ENCODE measurements at regions not wholly inside any gene's neighbourhood (a gene's known extent, or its start where the extent isn't known, plus 50 kb on each side); places are given as distances from the start of the nearest gene placed in this dataset.

- Histone ChIP-seq H3K4me1 (no peaks in the 10 kb centered on the region), H3K27me3 (no peaks in the 10 kb centered on the region), H3K27ac (no peak overlapping the region), H3K36me3 (ENCODE audit: low read depth, missing control alignments) (no peaks in the 10 kb centered on the region), H3K9me3 (no peaks in the 10 kb centered on the region), H3K4me3 (no peak overlapping the region)
- TF ChIP-seq POLR2A (IDR thresholded peaks at IDR 0.05), result no peak
- no peak for TF ChIP-seq CTCF (IDR thresholded peaks at IDR 0.05)
- no peak for DNase-seq
- intact Hi-C loops (cut with DNase I; ENCODE audit: low total_unique reads), result no loop called here
- WGBS, 2 donors, result 71 to 85% methylated on average over 7 of the region's 7 CpGs
Measured at GRCh38 chr10:21208666-21209316, 311.7 kb upstream of the NEBL start.

- Histone ChIP-seq H3K36me3 (ENCODE audit: low read depth, missing control alignments) (no peaks in the 10 kb centered on the region), H3K27me3 (no peaks in the 10 kb centered on the region), H3K4me3 (no peak overlapping the region), H3K4me1 (no peaks in the 10 kb centered on the region), H3K9me3 (no peaks in the 10 kb centered on the region), H3K27ac (no peak overlapping the region)
- 92% methylated on average over 4 of the region's 4 CpGs for WGBS, 2 donors
- no peak for DNase-seq
- TF ChIP-seq POLR2A (IDR thresholded peaks at IDR 0.05) (no peak), CTCF (IDR thresholded peaks at IDR 0.05) (no peak)
- intact Hi-C loops (cut with DNase I; ENCODE audit: low total_unique reads), result no loop called here
Measured at GRCh38 chr10:21207852-21208646, 310.9 kb upstream of the NEBL start.

GRCh38 chr10:21205328-21205727, 308.2 kb upstream of the NEBL start:
- no peak for DNase-seq
- H3K4me1 ChIP-seq, result no peaks in the 10 kb centered on the region
- no peak for TF ChIP-seq POLR2A (IDR thresholded peaks at IDR 0.05)
- TF ChIP-seq CTCF (IDR thresholded peaks at IDR 0.05), result no peak
- intact Hi-C loops (cut with DNase I; ENCODE audit: low total_unique reads), result no loop called here
- no peak overlapping the region for H3K27ac ChIP-seq
- no peaks in the 10 kb centered on the region for H3K9me3 ChIP-seq
- no peaks in the 10 kb centered on the region for H3K36me3 ChIP-seq (ENCODE audit: low read depth, missing control alignments)
- H3K4me3 ChIP-seq, result no peak overlapping the region
- H3K27me3 ChIP-seq, result no peaks in the 10 kb centered on the region

- WGBS, 2 donors, result 61 to 78% methylated on average over 10 of the region's 10 CpGs
- H3K4me3 ChIP-seq, result no peak overlapping the region
- DNase-seq, result no peak
- H3K27ac ChIP-seq, result no peak overlapping the region
- no peaks in the 10 kb centered on the region for H3K4me1 ChIP-seq
- H3K9me3 ChIP-seq, result no peaks in the 10 kb centered on the region
- TF ChIP-seq CTCF (IDR thresholded peaks at IDR 0.05), result no peak
- TF ChIP-seq POLR2A (IDR thresholded peaks at IDR 0.05), result no peak
- H3K27me3 ChIP-seq, result no peaks in the 10 kb centered on the region
- intact Hi-C loops (cut with DNase I; ENCODE audit: low total_unique reads), result no loop called here
- H3K36me3 ChIP-seq (ENCODE audit: low read depth, missing control alignments), result no peaks in the 10 kb centered on the region
Measured at GRCh38 chr10:21203473-21204107, 306.5 kb upstream of the NEBL start.
